ENCODE measurements at regions not wholly inside any gene's neighbourhood (a gene's known extent, or its start where the extent isn't known, plus 50 kb on each side); places are given as distances from the start of the nearest gene placed in this dataset.
A peak's percentile ranks its signal among the peaks of the same experiment; 100 is the strongest.
"Not testable (repeated sequence)": the region's sequence is repeated elsewhere in the genome, so short reads cannot be mapped to it uniquely, and the experiment has no call there.

DNA sequence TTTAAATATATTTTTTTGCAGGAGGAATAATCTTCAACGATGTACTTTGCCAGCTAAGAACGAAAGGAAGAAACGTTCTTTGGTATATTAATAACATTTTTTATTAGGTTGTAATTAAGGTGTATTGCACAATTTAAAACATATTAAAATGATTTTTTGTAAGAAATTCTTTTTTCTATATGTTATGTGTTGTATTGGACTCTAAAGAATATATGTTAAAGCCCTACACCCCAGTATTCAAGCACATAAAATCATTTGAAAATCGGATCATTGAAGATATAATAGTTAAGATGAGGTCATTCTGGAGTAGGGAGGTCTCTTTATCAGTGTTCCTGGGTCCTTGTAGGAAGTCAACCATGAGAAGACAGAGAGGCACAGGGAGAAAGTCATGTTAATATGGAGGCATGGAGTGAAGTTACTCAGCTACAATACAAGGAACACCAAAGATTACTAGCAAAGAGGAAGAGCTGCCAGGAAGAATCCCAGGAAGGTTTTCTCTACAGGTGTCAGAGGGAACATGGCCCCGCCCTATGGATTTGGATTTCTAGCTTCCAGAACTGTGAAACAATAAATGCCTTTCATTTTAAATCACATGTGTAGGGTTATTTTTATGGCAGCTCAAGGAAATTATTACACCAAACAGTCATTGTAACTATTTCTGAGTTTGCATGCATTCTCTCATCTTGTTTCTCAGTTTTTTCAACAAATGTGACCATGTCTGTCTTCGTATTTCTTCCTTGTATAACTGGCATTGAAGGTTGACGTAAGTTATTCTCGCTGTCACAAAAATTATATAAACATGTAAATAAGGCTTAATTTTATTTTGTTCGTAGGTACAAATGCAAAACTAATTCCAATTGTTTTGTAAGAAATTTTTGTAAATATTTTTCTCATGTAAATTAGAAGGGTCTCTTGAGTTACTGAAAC is 75.4 kb upstream of the VPREB1 start:
- no peak for DNase-seq

DNA sequence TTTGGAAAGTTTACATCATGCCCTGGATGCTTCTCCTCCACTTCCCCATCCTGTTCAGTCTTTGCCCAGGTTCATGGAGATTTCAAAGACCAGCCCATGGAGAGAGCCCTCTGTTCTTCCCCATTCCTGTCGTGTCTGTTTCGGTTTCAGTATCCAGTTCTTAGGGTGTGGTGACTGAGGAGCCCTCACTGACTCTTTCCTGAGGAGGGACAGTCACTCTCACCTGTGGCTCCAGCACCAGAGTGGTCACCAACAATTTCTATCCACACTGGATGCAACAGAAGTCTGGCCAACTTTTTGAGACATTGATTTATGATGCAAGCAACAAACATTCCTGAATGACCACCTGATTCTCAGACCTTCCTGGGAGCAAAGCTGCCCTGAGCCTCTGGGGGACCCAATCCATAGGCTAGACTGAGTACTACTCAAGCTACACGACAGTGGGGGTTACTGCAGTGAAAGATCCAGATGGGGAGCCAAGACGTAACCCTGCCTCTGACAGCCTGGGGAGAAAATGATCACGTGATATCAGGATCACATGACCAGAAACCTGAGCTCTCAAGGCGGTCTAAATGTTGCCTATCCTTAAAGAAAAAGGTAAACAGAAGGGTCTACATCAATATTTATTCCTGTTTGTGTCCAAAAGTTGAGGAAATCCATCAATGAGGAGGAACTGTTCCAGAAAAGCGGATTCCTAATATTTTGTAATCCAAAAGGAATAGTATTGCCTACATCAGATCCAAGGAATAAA is 76.2 kb upstream of the VPREB1 start:
- DNase-seq, result no peak

DNA sequence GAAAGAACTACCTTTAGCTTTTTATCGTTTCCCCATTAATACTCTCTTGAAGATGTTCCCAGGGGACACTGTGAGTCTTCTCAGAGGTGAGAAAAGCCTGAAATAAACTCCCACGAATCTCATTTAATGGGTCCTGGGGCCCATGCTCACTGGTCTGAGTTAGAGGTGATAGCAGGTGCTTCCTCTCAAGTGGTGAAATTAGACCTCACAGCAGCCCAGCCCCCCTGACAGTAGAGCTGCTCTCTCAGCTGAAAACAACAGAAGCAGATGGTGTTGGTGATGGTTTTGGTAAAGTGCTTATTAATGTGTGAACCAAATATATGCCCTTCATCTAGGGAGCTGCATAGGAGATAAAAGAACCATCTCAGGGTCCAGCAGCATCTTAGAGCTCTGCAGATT is 76.8 kb upstream of the VPREB1 start:
- no peak for DNase-seq

DNA sequence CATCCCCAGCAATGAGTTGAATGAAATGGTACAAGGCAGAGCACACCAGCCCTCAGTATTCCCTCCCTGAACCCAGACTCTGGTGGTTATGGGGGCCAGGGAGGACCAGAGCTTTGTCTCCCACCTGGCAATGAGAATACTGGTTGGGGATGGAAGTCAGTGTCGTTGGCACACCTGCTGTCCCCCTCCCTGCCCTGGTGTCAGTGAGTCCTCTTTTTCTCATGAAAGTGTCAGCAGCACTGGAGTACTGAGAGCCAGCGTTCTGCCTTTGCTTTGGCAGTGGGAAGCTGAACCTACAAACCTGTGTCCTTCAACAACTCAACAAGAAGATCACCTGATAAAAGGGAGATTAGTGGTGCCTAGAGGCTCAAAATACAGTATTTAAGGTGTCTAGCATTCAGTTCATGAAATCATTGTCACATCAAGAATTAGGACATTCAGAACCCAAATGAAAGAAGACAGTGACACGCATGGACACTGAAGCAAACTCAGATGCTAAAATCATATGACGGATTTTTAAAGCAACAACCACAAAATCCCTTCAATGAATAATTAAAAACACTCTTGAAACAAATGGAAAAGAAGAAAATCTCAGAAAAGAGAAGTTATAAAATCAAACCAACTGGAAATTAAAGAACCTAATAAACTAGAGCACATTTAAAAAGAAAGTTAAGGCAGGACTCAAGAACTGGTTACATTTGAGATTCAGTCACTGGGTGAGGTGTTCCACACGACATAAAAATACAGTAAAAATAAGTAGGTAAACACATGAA is 77.5 kb upstream of the VPREB1 start:
- DNase-seq, result no peak

DNA sequence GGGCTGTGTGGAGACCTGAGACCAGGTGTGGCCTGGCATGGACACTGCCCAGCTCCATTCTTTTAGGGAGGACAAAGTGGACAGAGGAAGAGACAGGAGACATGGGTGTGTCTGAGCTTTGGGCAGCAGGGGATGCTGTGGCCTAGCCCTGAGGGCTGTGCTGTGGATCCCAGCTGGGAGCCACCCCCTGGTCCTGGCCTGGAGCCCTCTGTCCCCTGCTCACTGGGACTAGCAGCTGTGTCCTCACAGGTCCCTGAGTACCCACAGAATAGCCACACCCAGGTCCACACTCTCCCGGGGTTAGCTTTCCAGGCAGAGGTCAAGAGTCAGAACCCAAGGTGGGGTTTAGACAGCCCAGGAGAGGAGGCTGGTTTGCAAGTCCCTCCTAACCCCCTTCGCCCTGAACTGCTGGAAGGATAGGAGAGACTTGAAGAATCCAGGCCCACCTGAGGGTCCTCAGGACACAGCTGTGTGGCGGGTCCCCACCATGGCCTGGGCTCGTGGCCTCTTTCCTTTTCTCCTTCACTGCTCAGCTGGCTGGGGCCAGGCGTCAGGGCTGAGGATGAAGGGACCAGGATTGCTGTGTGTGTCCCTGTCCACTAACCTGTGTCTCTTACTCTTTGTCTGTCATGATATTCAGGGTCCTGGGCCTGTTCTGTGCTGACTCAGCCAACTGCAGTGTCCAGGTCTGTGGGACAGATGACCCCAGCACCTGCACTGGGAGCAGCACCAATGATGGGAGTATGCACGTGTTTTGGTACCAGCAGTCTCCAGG is 78.5 kb upstream of the VPREB1 start:
- DNase-seq, result no peak

DNA sequence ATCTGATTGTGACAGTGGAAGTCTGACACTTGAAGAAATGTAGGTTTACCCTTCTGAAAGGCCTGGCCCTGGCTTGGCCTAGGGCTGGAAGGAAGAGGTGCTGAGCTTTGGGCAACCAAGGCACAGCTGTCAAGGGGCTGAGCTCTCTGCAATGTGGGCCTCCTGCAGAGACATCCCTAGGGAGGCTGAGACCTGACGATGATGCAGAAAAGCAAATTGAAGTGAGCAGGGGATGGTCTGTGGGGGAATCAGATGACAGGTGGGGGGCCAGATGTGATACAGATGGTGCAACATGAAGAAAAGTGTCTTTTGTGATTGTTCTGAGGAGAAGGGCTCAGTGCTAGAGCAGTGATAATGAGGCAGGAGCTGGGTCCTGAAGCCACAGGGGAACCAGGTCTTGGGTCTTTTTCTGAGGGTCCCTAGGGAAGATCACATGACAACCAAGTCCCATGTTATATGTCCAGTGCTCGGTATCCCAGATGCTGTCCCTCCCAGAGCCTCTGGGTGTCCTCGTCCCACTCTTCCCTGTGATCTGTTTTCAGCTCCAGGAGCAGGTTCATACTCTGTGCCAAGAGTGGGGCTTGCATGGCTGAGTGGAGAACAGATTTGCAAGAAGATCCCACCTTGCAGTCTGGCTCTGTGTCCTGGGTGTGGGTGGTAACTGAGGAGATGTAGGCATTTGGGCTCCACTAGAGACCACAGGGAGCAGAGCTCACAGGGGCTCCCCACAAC is 79.9 kb upstream of the VPREB1 start:
- no peak for DNase-seq

DNA sequence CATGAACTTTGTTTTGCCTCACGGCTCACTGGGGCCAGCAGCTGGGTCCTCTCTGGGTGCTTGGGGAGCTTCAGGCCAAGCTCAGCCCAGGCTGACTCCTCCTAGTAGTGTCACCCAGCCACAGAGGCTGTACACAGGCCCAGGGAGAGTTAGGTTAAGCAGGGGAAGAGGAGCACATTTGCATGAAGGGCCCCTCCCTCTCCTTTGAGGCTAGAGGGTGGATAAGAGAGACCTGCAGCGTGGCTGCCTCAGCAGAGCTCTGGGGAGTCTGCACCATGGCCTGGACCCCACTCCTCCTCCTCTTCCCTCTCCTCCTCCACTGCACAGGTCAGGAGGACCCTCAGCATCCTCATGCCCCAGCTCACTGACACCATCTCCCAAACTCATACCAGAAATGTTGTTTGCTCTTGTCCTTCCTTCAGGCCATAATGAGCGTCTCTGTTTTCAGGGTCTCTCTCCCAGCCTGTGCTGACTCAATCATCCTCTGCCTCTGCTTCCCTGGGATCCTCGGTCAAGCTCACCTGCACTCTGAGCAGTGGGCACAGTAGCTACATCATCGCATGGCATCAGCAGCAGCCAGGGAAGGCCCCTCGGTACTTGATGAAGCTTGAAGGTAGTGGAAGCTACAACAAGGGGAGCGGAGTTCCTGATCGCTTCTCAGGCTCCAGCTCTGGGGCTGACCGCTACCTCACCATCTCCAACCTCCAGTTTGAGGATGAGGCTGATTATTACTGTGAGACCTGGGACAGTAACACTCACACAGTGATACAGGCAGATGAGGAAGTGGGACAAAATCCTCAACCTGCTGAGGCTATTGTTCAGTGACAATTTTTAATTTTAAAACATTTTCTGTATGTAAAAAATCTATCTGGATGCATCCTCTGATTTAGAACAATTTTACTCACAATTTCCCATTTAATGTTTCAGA is 82.4 kb upstream of the VPREB1 start:
- DNase-seq, result no peak

DNA sequence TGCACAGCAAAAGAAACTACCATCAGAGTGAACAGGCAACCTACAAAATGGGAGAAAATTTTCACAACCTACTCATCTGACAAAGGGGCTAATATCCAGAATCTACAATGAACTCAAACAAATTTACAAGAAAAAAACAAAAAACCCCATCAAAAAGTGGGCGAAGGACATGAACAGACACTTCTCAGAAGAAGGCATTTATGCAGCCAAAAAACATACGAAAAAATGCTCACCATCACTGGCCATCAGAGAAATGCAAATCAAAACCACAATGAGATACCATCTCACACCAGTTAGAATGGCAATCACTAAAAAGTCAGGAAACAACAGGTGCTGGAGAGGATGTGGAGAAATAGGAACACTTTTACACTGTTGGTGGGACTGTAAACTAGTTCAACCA is 83.8 kb upstream of the VPREB1 start:
- DNase-seq, result not testable (repeated sequence)

DNA sequence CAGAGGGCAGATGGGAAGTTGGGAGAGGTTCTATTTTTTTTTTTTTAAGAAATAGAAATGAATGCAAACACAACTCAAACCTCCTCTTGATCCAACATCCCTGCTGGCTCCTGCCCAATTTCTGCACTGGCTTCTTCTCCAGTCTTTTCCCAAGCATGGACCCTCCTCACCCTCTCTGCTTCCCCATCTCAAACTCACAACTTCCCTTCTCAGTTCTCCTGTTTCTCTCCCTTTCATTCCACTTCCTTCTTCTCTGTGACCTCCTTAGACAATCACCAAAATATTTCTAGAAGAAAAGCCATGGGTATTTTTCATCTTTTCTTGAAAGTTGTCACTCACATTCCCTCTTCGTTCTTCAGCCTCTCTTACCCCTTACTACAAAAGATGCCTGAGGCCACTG is 85.2 kb upstream of the VPREB1 start:
- DNase-seq, result no peak

DNA sequence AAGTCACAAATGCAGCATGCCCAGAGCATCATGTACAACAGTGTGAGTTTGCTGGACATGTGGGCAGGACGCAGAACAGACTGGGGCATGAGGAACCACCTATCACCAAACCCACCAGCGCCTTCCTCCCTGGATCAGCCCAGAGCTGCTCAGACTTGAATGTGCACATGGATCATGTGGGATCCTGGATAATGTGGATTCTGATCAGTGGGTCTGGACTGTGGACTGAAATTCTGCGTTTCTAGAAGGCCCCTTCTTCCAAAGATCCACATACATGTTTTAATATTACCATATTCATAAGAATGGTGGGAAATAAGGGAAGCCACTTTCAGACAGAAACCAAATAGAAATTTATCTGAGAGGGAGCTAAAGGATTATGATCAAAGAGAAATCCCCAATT is 85.6 kb upstream of the VPREB1 start:
- DNase-seq, result no peak

DNA sequence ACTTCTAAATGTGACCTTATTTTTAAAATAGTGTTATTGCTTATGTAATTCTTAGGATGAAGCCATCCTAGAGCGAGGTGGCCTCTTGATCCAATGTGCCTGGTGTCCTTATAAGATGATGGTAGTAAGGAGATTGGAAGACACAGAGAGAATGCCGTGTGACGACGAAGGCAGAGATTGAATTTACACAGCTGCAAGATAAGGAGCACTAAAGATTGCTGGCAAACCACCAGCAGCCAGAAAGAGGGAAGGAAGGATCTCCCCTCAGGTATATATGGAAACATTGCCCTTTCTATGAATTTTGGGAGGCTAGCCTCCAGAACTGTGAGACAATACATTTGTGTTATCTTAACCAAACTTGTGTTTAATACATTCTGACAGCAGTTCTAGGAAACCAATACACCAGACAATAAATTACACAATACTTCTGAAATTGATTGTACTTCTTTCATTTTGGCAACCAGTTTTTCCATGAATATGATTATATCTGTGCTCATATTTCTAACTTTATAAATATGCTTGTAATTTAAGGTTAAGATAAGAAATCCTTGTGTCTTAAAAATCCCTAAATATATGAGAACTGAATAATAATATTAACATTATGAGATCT is 86.3 kb upstream of the VPREB1 start:
- DNase-seq, result no peak

DNA sequence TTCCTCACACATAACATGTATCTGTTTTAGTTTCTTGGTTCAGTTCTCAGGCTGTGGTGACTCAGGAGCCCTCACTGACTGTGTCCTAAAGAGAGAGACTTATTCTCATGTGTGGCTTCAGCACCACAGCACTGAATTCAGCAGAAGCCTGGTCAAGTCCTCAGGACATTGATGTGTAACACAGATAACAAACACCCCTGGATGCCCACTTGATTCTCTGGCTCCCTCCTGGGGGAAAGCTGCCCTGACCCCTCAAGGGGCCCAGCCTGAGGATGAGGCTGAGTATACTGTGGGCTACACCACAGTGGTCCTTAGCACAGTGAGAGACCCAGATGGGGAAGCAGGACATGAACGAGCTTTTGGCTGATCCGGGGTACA is 87.2 kb upstream of the VPREB1 start:
- DNase-seq, result no peak

DNA sequence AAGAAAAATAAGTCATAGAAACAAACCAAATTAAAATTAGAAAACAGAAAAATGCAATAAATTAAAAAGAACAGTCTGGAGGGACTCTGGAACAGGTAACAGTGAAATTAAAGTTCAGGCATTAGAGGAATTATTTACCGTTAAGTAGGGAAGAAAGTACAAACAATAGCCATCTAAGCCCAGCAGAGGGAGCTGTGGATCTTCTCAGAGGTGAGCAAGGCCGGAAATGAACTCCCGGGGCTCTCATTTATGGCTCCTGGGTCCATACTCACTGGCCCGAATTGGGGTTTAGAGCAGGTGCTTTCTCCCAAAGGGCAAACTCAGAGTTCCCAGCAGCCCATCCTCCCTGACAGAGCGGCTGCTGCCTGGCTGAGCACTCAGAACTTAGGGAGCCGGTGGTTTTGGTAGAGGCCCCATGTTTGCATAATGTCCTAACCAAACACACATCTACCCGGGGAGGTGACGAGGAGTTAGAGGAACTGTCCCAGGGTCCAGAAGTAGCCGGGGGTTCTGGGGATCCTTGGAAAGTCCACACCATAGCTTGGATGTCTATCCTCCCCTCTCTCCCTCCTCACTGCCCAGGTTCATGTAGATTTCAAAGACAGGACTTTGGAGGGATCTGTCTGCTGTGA is 87.8 kb upstream of the VPREB1 start:
- DNase-seq, result peak; percentile 28

DNA sequence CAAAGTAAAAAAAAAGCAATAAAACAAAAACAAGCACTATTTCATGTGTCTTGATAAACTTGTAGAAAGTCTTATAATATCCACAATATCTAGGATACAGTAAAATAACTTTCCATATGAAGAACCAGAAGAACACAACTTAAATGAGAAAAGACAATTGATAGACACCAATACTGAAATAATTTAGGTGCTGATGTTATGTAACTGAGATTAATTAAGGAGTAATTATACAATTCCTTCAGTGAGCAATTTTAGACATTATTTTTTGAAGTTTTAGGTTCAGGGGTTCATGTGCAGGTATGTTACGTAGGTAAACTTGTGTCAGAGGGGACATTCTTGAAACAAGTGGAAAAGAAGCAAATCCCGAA is 88.3 kb upstream of the VPREB1 start:
- DNase-seq, result no peak

DNA sequence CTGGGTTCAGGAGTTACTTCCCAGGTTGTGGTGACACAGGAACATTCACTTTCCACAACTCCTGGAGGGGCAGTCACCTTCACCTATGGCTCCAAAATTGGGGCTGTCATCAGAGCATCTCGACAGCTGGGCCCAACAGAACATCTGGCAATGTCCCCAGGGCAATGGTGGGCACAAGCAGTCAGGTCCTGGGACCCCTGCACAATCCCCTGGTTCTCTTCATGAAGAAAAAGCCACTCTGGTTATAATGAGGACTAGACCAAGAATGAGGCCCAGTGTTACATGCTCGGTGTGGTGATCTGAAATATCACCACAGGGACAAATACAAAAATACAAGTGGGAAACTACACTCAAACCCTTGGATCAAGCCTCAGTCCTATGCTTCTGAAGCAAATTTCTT is 89.0 kb upstream of the VPREB1 start:
- no peak for DNase-seq

DNA sequence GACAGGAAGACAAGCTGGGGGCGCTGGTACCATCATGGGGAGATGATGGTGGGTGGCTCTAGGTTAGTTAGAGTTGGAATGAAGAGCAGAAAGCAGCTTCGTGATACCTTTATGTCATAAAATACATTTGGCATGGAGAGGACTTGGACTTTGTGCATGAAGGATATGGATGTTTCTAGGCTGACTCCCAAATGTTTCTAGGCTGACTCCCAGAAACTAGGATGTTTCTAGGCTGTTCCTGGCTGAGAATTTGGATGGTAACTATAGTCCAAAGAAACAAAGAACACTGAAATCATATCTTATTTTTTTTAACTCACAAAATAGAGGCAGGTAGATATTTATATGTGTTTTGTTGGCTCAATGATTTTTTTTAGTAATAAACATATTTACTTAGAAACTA is 89.4 kb upstream of the VPREB1 start:
- DNase-seq, result no peak

DNA sequence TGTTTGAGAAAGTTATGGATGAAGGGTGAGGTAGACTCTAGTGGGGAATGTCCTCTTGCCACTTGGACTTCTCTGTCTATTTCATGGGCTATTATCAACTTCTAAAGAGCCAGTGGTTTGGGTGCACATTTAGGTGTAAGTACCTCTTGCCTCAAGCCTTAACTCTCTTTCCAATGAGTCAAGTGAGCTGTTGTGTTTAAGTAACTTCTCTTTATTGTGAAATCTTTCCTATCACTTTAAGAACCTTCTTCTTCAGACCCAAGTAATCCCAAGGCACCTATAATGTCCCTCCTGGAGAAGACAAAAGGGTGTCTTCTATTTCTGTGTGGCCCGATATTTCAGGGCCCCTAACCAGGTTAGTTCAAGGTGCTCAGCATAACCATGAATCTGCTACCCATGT is 90.5 kb upstream of the VPREB1 start:
- no peak for DNase-seq

DNA sequence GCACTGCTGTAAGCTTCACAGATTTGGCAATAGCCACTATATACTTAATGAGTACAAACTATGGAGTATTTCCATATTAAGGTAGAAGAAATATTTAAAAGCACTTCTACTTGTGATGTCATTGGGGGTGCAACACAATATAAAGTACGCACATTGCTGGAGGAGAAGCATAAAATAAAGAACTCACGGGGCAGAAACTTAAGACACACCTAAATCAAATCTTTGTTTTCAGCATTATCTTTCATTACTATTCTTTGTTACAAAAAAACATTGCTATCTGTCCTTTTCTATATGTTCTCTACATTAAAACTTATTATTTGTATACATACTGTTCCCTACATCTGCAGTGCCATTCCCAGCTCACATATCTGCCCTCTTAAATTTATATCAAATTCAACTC is 93.3 kb upstream of the VPREB1 start:
- no peak for DNase-seq

DNA sequence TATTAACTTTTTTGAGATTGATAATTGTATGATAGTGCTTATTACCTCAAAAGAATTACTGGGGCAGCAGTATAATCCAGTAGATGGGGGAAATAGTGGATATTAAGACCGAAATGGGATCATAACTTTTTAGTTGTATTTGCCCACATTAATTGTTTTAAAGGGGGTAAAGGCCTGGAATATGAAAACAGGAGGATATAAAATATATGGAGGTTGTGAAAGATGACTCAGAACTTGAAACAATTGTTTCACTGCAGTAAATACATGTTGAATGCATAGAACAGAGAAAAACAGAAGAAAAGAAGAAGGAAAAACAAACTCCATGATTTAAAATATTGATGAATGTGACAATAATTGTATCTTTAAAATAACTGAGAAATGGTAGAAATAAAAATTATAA is 94.1 kb upstream of the VPREB1 start:
- DNase-seq, result no peak

DNA sequence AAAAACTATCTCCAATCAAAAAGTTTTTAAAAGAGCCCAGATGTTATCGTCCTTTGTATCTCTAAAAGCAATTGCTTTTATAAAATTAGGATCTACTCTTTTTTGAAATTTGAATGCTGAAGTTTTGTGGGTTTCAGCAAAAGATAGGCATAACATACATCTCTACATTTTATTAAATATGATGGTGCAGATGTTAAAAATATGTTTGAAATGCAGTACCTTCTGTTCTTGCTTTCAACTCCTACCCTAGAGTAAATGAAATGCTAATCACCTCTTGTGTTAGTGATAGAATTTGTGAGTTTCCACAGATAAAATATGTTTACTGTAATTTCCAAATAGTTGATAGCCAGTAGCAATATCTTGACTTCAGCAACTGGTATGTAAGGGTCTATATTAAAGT is 95.7 kb upstream of the VPREB1 start:
- DNase-seq, result no peak

All from KG1 (cell line).